H1 (cell line): ENCODE measurements at regions not wholly inside any gene's neighbourhood (a gene's known extent, or its start where the extent isn't known, plus 50 kb on each side); places are given as distances from the start of the nearest gene placed in this dataset.

ENCODE experiments used
- ASH2L ChIP-seq: fragments of 200-600, 300-600 bp; sonication (generic); IDR thresholded peaks from one replicate; pipeline ENCODE4 v1.7.1; 2017; ENCODE audit warnings: low read length
- RAD21 ChIP-seq, 2 experiments: IDR thresholded peaks in 1 of 2; conservative IDR thresholded peaks in 1 of 2; 2 replicates each; pipeline ENCODE4 v1.6.1; 2011; ENCODE audit warnings: low read depth in 2 of 2, low read length in 2 of 2, improper control_type of control experiment in 1 of 2, inconsistent platforms in 1 of 2, mild to moderate bottlenecking in 1 of 2, moderate library complexity in 1 of 2
- TBP ChIP-seq: IDR thresholded peaks from 2 replicates; pipeline ENCODE4 v1.6.1; 2011; ENCODE audit warnings: low read depth, low read length, improper control_type of control experiment

- TF ChIP-seq ASH2L (no peak), TBP (no peak), RAD21 (IDR thresholded peaks at IDR 0.05 in 1 of 2, conservative IDR thresholded peaks at IDR 0.05 in 1 of 2; ENCODE audit: low read depth in 2 of 2, low read length in 2 of 2) (no peak)
Measured at GRCh38 chrX:20666331-20666730, 399.6 kb upstream of the RPS6KA3 start (continued).
